Activated naive CD4-positive, alpha-beta T cell treated with anti-CD3 and anti-CD28 coated beads, Interleukin-2, amount 50 U/mL, for 24 hours (primary cell): ENCODE measurements at regions not wholly inside any gene's neighbourhood (a gene's known extent, or its start where the extent isn't known, plus 50 kb on each side); places are given as distances from the start of the nearest gene placed in this dataset.
"Not testable (repeated sequence)": the region's sequence is repeated elsewhere in the genome, so short reads cannot be mapped to it uniquely, and the experiment has no call there.

Experiments used
- H3K27ac Mint-ChIP-seq: one replicate; pipeline ENCODE4 v1.8.0; 2021; ENCODE audit warnings: mild to moderate bottlenecking, mixed read lengths
- H3K27me3 Mint-ChIP-seq: one replicate; pipeline ENCODE4 v1.8.0; 2021; ENCODE audit warnings: mixed read lengths
- H3K36me3 Mint-ChIP-seq: one replicate; pipeline ENCODE4 v1.8.0; 2021; ENCODE audit warnings: mixed read lengths
- H3K4me1 Mint-ChIP-seq: one replicate; pipeline ENCODE4 v1.8.0; 2021; ENCODE audit warnings: mixed read lengths
- H3K4me3 Mint-ChIP-seq: one replicate; pipeline ENCODE4 v1.8.0; 2021; ENCODE audit warnings: mild to moderate bottlenecking, mixed read lengths
- H3K9me3 Mint-ChIP-seq: one replicate; pipeline ENCODE4 v1.8.0; 2021; ENCODE audit warnings: mixed read lengths

- Mint-ChIP-seq H3K36me3 (no peaks in the 10 kb centered on the region), H3K27ac (no peak overlapping the region), H3K4me3 (no peak overlapping the region), H3K27me3 (no peaks in the 10 kb centered on the region), H3K4me1 (no peaks in the 10 kb centered on the region), H3K9me3 (peaks cover 11% of the 10 kb centered on the region)
Observed at GRCh38 chr4:124092101-124092500, 620.4 kb downstream of the ANKRD50 start.

DNA sequence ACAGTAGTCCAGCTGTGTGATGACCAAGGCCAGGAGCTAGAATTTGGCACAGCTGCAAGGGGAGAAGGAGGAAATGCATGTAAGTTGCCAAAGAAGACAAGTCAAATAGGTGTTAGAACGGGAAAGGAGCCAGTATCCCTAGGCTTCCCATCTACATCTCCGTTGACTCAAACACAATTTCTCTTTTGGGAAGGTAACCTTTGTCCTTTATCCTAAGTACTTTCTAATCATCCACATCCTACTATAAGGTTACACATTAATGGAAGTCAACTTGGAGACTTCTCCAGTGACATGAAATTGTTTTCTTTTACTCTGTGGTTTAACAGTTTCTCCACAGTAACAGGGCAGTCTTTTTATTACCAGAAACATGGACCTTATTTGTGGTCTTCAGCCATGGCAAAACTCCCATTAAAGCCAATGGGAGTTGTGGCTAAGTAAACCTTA is 620.0 kb downstream of the ANKRD50 start:
- H3K4me3 Mint-ChIP-seq: no peak overlapping the region
- H3K36me3 Mint-ChIP-seq: no peaks in the 10 kb centered on the region
- no peaks in the 10 kb centered on the region for H3K4me1 Mint-ChIP-seq
- H3K9me3 Mint-ChIP-seq: peaks cover 11% of the 10 kb centered on the region
- H3K27ac Mint-ChIP-seq: no peak overlapping the region
- H3K27me3 Mint-ChIP-seq: no peaks in the 10 kb centered on the region

DNA sequence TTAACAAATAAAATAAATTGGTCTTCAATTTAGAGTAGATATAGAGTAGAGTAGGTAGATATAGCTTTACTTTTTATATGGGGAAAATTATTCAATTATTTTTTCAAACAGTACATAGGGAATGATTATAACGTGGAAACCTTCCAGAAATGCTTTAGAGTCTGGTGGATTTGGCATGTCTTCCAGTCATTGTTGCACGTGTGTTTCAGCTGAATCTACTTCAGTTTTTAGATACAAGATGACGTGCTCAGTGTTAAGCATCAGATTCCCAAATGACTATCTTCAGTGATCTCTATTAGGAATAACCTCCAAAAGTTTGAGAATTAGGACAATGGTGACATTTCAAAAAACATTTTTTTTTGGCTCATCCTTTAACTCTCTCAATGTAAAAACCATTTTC is 616.9 kb downstream of the ANKRD50 start:
- Mint-ChIP-seq H3K9me3 (peaks cover 11% of the 10 kb centered on the region), H3K36me3 (no peaks in the 10 kb centered on the region), H3K4me3 (no peak overlapping the region), H3K4me1 (no peaks in the 10 kb centered on the region), H3K27me3 (no peaks in the 10 kb centered on the region), H3K27ac (no peak overlapping the region)

GRCh38 chr4:124096290-124096689 is 616.2 kb downstream of the ANKRD50 start:
- Mint-ChIP-seq H3K4me3 (no peak overlapping the region), H3K36me3 (no peaks in the 10 kb centered on the region), H3K27me3 (no peaks in the 10 kb centered on the region), H3K9me3 (peaks cover 11% of the 10 kb centered on the region), H3K4me1 (no peaks in the 10 kb centered on the region), H3K27ac (no peak overlapping the region)

GRCh38 chr4:124097447-124097846 is 615.1 kb downstream of the ANKRD50 start:
- Mint-ChIP-seq H3K4me1 (no peaks in the 10 kb centered on the region), H3K27me3 (no peaks in the 10 kb centered on the region), H3K36me3 (no peaks in the 10 kb centered on the region), H3K27ac (no peak overlapping the region), H3K9me3 (peaks cover 11% of the 10 kb centered on the region), H3K4me3 (no peak overlapping the region)

- no peaks in the 10 kb centered on the region for H3K27me3 Mint-ChIP-seq
- H3K27ac Mint-ChIP-seq: no peak overlapping the region
- H3K36me3 Mint-ChIP-seq: no peaks in the 10 kb centered on the region
- H3K4me1 Mint-ChIP-seq: no peaks in the 10 kb centered on the region
- no peak overlapping the region for H3K4me3 Mint-ChIP-seq
- no peaks in the 10 kb centered on the region for H3K9me3 Mint-ChIP-seq
Observed at GRCh38 chr4:124104101-124104500, 608.4 kb downstream of the ANKRD50 start.

GRCh38 chr4:124104628-124105027 is 607.9 kb downstream of the ANKRD50 start:
- Mint-ChIP-seq H3K4me3 (no peak overlapping the region), H3K27me3 (no peaks in the 10 kb centered on the region), H3K36me3 (no peaks in the 10 kb centered on the region), H3K4me1 (no peaks in the 10 kb centered on the region), H3K9me3 (no peaks in the 10 kb centered on the region), H3K27ac (no peak overlapping the region)

- Mint-ChIP-seq H3K4me3 (no peak overlapping the region), H3K27me3 (no peaks in the 10 kb centered on the region), H3K27ac (no peak overlapping the region), H3K36me3 (no peaks in the 10 kb centered on the region), H3K4me1 (no peaks in the 10 kb centered on the region), H3K9me3 (no peaks in the 10 kb centered on the region)
Observed at GRCh38 chr4:124105212-124105611, 607.3 kb downstream of the ANKRD50 start.

DNA sequence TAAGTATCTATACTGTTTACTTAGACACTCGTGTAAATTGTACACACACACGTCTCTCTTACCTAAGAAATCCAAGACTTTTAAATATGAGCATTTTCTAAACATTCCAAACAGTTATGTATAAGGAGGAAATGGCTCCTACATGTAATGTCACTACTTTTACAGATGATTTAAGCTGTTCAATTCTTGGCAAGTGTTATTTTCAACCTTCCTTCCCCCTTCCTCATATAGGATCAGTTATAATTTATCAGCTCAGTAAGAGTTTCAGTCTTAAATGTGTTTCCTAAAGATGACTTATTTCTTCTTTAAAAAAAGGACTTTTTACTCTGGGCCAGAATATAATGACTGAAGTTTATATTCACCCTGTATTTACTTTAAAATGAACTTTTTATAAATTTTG is 601.1 kb downstream of the ANKRD50 start:
- no peaks in the 10 kb centered on the region for H3K4me1 Mint-ChIP-seq
- no peak overlapping the region for H3K27ac Mint-ChIP-seq
- no peaks in the 10 kb centered on the region for H3K27me3 Mint-ChIP-seq
- no peaks in the 10 kb centered on the region for H3K36me3 Mint-ChIP-seq
- H3K9me3 Mint-ChIP-seq: no peaks in the 10 kb centered on the region
- H3K4me3 Mint-ChIP-seq: no peak overlapping the region

GRCh38 chr4:124111922-124112321 is 600.6 kb downstream of the ANKRD50 start:
- Mint-ChIP-seq H3K4me1 (no peaks in the 10 kb centered on the region), H3K27me3 (no peaks in the 10 kb centered on the region), H3K27ac (no peak overlapping the region), H3K36me3 (no peaks in the 10 kb centered on the region), H3K4me3 (no peak overlapping the region), H3K9me3 (no peaks in the 10 kb centered on the region)

- H3K36me3 Mint-ChIP-seq: no peaks in the 10 kb centered on the region
- peaks cover 6% of the 10 kb centered on the region for H3K9me3 Mint-ChIP-seq
- H3K4me1 Mint-ChIP-seq: no peaks in the 10 kb centered on the region
- no peak overlapping the region for H3K27ac Mint-ChIP-seq
- H3K4me3 Mint-ChIP-seq: no peak overlapping the region
- H3K27me3 Mint-ChIP-seq: no peaks in the 10 kb centered on the region
Observed at GRCh38 chr4:124118061-124118460, 594.5 kb downstream of the ANKRD50 start.

DNA sequence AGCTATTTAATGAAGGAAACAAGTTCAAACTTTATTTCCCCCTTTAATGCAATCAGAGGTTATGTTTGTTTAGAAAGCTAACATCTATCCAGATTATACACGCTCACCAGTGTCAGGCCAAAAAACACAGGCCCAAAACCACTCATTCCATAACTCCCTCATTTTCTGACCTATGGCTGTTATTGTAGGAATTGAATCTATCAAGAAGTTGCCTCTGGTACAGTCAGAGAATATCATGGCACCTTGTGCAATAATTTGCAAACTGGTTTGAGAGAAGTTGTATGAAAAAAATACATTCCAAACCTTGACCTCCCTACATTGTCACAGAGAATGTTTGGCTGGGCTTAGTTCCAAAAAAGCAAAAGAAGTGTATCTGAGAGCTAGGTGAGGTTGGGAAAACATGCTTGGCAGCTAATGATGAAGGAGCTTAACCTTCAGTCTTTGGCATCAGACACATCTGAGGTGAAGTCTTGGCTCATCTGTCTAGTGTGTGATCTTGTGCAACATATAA is 591.0 kb downstream of the ANKRD50 start:
- H3K27ac Mint-ChIP-seq: no peak overlapping the region
- no peak overlapping the region for H3K4me3 Mint-ChIP-seq
- H3K27me3 Mint-ChIP-seq: no peaks in the 10 kb centered on the region
- H3K4me1 Mint-ChIP-seq: no peaks in the 10 kb centered on the region
- H3K9me3 Mint-ChIP-seq: peaks cover 10% of the 10 kb centered on the region
- H3K36me3 Mint-ChIP-seq: no peaks in the 10 kb centered on the region

DNA sequence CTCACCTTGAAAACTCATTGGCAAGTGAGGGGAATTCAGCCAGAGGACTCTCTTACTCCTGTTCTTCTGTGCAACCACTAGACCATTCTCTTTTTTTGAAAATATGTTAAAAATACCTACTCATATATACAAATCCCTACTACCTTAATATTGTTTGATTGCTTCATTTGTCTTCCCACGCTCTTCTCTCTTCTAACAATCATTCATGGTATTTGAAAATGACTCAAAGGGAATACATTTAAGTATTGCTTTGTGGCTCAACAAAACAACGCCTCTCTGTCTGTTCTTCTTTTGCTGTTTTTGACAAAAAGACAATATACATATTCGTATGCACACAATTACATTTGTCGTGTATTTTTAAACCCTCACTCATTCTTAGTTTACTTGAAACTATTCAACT is 589.4 kb downstream of the ANKRD50 start:
- Mint-ChIP-seq H3K4me3 (no peak overlapping the region), H3K27me3 (no peaks in the 10 kb centered on the region), H3K36me3 (no peaks in the 10 kb centered on the region), H3K9me3 (peaks cover 10% of the 10 kb centered on the region), H3K27ac (no peak overlapping the region), H3K4me1 (no peaks in the 10 kb centered on the region)

DNA sequence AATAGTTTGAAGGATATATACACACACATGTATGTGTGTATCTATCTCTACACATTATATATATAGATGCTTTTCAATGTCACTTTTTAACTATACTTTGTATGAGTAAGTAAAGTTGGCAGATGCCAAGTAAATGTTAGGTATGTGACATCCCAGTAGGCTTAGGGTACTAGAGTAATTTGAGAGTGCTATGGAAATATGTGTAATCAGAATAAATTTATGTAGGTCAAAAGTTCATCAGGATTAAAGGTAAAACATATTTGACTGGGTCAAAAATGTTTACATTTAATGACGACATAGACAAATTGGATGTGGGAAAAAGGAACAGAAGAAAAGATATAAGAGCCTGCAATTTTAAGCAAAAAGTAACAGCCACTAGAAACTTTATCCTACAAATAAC is 588.8 kb downstream of the ANKRD50 start:
- Mint-ChIP-seq H3K9me3 (peaks cover 10% of the 10 kb centered on the region), H3K36me3 (no peaks in the 10 kb centered on the region), H3K27ac (no peak overlapping the region), H3K4me3 (no peak overlapping the region), H3K4me1 (no peaks in the 10 kb centered on the region), H3K27me3 (no peaks in the 10 kb centered on the region)

GRCh38 chr4:124131324-124131723 is 581.2 kb downstream of the ANKRD50 start:
- H3K27me3 Mint-ChIP-seq, H3K36me3 Mint-ChIP-seq, H3K27ac Mint-ChIP-seq, H3K4me3 Mint-ChIP-seq, H3K4me1 Mint-ChIP-seq: not testable (repeated sequence)
- peaks cover 19% of the 10 kb centered on the region for H3K9me3 Mint-ChIP-seq

DNA sequence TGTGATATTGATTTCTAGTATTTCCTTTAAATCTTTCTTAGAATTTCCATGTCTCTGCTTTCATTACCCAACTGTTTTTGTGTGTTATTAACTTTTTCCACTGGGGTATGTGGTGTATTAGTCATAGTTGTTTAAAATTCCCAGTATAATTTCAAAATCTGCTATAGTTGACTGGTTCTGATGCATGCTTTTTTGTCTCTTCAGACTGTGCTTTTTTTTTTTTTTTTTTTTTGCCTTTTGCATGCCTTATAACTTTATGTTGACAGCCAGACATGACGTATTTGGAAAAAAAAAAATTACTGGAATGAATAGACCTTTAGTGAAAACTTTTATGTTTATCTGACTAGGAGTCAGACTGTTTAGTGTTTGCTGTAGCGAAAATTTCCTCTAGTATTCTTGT is 580.4 kb downstream of the ANKRD50 start:
- H3K9me3 Mint-ChIP-seq: peaks cover 19% of the 10 kb centered on the region
- H3K4me3 Mint-ChIP-seq: no peak overlapping the region
- H3K27me3 Mint-ChIP-seq: no peaks in the 10 kb centered on the region
- no peaks in the 10 kb centered on the region for H3K36me3 Mint-ChIP-seq
- H3K4me1 Mint-ChIP-seq: no peaks in the 10 kb centered on the region
- no peak overlapping the region for H3K27ac Mint-ChIP-seq

DNA sequence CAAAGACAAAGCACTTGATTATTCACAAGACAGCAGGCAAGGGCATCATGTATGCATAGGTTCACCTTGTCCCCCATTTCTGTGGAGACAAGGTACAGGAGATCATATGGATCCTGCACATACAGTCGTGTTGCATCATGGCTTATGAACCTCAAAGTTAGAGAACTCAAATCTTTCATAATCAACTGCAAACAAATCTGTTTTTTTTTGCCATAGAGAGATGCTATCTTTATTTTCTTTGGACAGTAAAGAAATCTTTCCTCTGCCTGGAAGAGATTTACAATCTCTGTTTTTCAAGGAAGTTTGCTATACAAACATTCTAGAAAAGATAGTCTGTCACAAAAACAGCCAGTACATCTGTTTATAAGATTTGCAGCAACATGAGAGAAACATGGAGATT is 578.8 kb downstream of the ANKRD50 start:
- Mint-ChIP-seq H3K4me3 (no peak overlapping the region), H3K36me3 (no peaks in the 10 kb centered on the region), H3K4me1 (no peaks in the 10 kb centered on the region), H3K27me3 (no peaks in the 10 kb centered on the region), H3K27ac (no peak overlapping the region), H3K9me3 (peaks cover 19% of the 10 kb centered on the region)
